Central memory CD8-positive, alpha-beta T cell (primary cell): ENCODE measurements at regions not wholly inside any gene's neighbourhood (a gene's known extent, or its start where the extent isn't known, plus 50 kb on each side); places are given as distances from the start of the nearest gene placed in this dataset.

Experiments used
- ATAC-seq: fragments of 150-1000 bp; cut with Tn5 transposase; replicated peaks from 2 replicates; pipeline ENCODE4 v1.10.0; 2022; ENCODE audit warnings: mild to moderate bottlenecking, moderate FRiP score, moderate number of reproducible peaks; ENCODE audit not compliant: poor library complexity, severe bottlenecking; ENCODE audit errors: extremely low read depth
- DNase-seq, 2 donors: peaks; one replicate each; pipeline ENCODE4 v3.0.0; 2021; ENCODE audit warnings: low spot score in 2 of 2
- H3K27ac Mint-ChIP-seq: one replicate; pipeline ENCODE4 v1.8.0; 2022; ENCODE audit warnings: low read depth, mild to moderate bottlenecking, moderate library complexity, mixed read lengths
- H3K27me3 Mint-ChIP-seq: one replicate; pipeline ENCODE4 v1.8.0; 2022; ENCODE audit warnings: mixed read lengths
- H3K36me3 Mint-ChIP-seq: one replicate; pipeline ENCODE4 v1.8.0; 2022; ENCODE audit warnings: mild to moderate bottlenecking, moderate library complexity, mixed read lengths; ENCODE audit not compliant: insufficient read depth
- H3K4me1 Mint-ChIP-seq: one replicate; pipeline ENCODE4 v1.8.0; 2022; ENCODE audit warnings: mixed read lengths
- H3K4me3 Mint-ChIP-seq: one replicate; pipeline ENCODE4 v1.8.0; 2022; ENCODE audit warnings: mild to moderate bottlenecking, moderate library complexity, mixed read lengths
- H3K9me3 Mint-ChIP-seq: one replicate; pipeline ENCODE4 v1.8.0; 2022; ENCODE audit warnings: mixed read lengths

DNA sequence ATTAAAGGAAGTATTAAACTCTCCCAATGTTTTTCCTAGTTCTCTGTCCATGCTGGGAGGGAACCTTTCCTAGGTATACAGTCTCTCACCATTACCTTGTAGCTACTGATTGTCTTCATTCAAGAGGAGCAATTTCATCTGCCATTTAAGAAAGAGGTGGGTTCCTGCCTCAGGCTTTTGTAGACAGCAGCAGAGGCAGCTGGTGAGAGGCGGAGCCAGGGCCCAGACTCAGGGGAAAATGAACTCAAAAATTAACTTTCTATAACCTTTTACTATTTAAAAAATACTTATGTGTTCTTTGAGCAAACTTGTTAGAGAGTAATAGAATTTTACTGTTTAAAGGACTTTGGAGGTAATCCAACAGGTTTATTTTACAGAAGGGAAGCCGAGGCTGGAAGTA, 133.0 kb downstream of the SNX19 start:
- H3K9me3 Mint-ChIP-seq: no peaks in the 10 kb centered on the region
- no peaks in the 10 kb centered on the region for H3K36me3 Mint-ChIP-seq
- H3K27ac Mint-ChIP-seq: no peak overlapping the region
- DNase-seq (no peak), ATAC-seq (no peak)
- no peak overlapping the region for H3K4me3 Mint-ChIP-seq
- H3K27me3 Mint-ChIP-seq: peaks cover 24% of the 10 kb centered on the region
- H3K4me1 Mint-ChIP-seq: no peaks in the 10 kb centered on the region

DNA sequence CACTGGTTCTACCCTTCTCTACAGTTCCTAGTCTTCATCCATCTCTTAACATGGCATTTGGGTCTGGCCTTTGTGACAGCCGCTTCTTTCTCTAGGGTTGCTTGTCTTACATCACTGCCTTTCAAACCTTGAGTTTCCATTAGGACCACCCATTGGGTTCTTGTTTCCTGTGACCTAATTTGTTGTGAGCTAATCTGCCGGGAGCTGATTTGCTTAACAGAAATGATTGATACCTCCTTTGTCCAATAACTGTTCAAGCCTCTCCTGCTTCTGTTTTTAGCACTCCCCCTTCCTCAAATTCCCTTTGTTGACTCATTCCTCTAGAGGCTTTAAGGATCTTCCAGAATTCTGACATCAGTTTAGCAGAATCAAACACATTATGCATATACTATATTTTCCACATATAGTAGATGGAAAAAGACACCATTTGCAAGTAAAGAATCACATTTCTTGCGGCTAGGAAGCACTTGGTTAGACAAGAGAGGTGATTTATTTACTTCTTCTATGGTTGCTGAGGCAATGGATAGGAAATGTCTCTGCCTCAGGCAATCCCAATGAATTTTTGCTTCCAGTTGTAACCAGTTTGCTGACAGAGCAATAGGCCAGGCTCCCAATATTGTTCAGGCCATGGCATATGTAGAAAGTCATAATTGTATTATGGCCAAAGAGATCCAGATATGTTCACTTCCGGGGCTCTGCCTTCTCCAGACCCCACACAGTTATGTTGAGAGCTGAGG, 130.7 kb downstream of the SNX19 start:
- Mint-ChIP-seq H3K27me3 (peaks cover 40% of the 10 kb centered on the region), H3K4me1 (no peaks in the 10 kb centered on the region), H3K4me3 (no peak overlapping the region), H3K27ac (no peak overlapping the region), H3K36me3 (no peaks in the 10 kb centered on the region), H3K9me3 (no peaks in the 10 kb centered on the region)
- DNase-seq (no peak), ATAC-seq (no peak)

DNA sequence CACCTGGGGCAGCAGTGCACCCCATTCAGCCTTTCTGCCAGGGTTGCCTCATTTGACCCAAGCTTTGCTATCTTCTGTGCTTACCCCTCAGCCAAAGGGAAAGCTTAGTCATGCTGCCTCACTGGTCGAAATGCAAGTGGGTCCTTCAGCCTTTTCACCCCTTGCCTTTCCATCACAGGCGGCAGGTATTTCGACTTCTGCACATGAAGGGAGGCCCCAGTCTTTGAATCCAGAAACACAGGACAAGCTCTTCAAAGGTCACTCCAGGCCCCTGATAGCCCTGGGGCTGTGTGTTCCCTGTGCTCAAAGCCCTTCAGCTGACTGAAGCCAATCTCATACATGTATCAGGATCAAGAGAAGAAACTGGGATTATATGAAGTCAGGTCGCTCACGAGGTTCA, 129.7 kb downstream of the SNX19 start:
- no peaks in the 10 kb centered on the region for H3K36me3 Mint-ChIP-seq
- H3K9me3 Mint-ChIP-seq: no peaks in the 10 kb centered on the region
- no peak overlapping the region for H3K4me3 Mint-ChIP-seq
- DNase-seq: no peak
- H3K27me3 Mint-ChIP-seq: peaks cover 50% of the 10 kb centered on the region
- no peak overlapping the region for H3K27ac Mint-ChIP-seq
- H3K4me1 Mint-ChIP-seq: no peaks in the 10 kb centered on the region
- no peak for ATAC-seq

DNA sequence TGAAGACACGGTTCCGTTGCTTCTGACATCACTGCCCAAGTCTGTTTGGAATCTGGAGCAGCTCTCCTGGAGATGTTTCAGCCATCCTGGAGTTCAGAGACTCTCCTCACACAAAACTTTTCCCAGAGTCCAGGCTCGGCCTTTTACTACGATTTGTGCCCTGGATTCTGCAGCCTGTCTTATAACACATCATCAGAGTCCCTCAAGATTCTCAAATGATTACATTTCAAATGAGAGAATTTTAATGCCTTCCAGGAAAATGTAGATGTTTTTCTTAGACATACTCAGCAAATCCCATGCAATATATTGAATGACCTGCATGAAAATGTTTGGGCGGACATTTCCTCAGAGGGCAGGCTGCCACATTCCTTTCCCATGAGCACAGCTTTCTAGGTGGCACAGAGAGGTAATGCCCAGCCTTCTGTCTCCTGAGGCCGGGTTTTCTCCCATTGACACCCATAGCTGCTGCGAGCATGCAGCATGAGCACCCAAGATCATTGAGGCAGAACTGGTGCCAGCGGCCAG, 129.1 kb downstream of the SNX19 start:
- H3K4me1 Mint-ChIP-seq: no peaks in the 10 kb centered on the region
- H3K9me3 Mint-ChIP-seq: no peaks in the 10 kb centered on the region
- ATAC-seq (no peak), DNase-seq (no peak)
- H3K4me3 Mint-ChIP-seq: no peak overlapping the region
- no peak overlapping the region for H3K27ac Mint-ChIP-seq
- peaks cover 56% of the 10 kb centered on the region for H3K27me3 Mint-ChIP-seq
- H3K36me3 Mint-ChIP-seq: no peaks in the 10 kb centered on the region

DNA sequence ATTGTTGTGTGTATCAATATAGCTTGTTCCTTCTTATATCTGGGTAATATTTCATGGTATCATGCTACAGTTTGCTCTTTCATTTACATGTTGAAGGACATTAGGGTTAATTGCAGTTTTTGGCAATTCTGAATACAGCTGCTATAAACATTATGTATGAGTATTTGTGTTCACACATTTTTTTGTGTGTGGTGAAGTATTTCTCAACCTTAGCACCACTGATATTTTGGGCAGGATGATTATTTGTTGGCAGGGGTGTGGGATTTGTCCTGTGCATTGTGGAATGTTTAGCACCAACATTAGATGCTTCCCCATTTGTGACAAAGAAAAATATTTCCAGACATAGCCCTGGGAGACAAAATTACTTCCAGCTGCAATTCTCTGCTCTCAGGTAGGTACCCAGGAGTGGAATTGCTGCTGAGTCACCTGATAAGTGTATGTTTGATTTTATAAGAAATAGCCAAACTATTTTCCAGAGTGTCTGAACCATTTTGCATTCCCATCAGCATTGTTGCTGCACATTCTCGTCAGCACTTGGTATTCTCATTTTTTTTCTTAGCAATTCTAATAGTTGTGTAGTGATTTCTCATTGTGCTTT, 128.2 kb downstream of the SNX19 start:
- Mint-ChIP-seq H3K36me3 (no peaks in the 10 kb centered on the region), H3K27ac (no peak overlapping the region), H3K4me1 (no peaks in the 10 kb centered on the region), H3K9me3 (no peaks in the 10 kb centered on the region), H3K4me3 (no peak overlapping the region), H3K27me3 (peaks cover 65% of the 10 kb centered on the region)
- DNase-seq: no peak
- ATAC-seq: no peak

DNA sequence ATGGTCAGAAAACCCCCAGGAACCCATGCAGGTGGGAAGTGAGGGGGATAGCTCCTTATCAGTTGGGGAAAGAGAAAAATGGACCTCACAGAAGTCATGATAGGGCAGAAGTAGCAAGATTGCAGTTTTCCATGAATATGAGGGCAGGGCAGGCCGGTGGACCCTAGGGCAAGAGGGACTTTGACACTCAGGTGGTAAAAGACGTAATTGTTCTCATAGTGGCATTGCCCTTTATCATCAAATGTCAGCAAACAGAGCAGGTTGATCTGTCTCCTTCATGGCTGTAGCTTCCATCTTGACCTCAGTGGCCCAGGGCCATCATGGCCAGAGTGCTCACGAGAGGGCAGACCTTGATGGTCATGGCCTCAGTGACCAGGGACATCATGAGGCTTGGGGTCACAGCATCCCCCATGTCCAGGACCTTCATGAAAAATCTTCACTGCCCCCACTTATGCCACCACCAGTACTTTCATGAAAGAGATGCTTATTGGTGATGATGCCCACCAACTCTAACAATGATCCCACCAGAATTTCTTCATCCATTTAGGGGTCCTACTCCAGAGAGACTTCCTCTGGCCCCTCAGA, 127.1 kb downstream of the SNX19 start:
- no peak overlapping the region for H3K27ac Mint-ChIP-seq
- no peaks in the 10 kb centered on the region for H3K9me3 Mint-ChIP-seq
- H3K4me3 Mint-ChIP-seq: no peak overlapping the region
- DNase-seq (no peak), ATAC-seq (no peak)
- no peaks in the 10 kb centered on the region for H3K4me1 Mint-ChIP-seq
- peaks cover 76% of the 10 kb centered on the region for H3K27me3 Mint-ChIP-seq
- no peaks in the 10 kb centered on the region for H3K36me3 Mint-ChIP-seq

DNA sequence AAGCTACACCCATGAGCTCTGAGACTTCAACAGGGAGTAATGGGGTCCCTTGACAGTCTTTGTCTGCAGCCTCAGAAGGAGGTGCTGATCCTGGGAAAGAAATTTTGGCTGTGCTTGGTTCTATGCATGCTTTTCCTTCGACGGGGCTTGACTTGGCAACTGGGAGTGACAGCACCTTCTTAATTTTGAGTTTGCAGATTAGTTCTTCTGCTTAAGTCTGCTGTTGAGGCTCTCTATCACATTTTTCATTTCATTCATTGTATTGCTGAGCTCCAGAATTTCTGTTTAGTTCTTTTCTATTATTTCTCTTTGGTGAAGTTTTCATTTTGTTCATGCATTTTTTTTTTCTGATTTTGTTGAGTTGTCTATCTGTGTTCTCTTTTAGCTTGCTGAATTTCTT, 125.6 kb downstream of the SNX19 start:
- DNase-seq (no peak), ATAC-seq (no peak)
- H3K9me3 Mint-ChIP-seq: no peaks in the 10 kb centered on the region
- no peak overlapping the region for H3K4me3 Mint-ChIP-seq
- H3K36me3 Mint-ChIP-seq: no peaks in the 10 kb centered on the region
- H3K27me3 Mint-ChIP-seq: peaks cover 82% of the 10 kb centered on the region
- H3K27ac Mint-ChIP-seq: no peak overlapping the region
- H3K4me1 Mint-ChIP-seq: no peaks in the 10 kb centered on the region

DNA sequence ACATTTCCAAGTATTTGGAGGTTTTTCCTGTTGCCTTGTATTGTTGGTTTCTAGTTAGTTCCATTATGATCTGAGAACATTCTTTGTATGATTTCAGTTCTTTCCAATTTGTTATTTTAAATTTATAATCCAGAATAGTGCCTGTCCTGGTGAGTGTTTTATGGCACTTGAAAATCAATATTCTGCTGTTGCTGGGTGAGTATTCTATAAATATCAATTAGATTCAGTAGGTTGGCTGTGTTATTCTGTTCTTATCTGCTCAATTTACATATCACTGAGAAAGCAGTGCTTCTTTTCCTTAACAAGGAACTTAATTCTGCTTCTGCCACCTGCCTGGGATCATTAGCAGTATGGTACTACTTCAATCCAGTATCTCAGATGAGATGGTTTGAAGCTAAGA, 123.5 kb downstream of the SNX19 start:
- H3K36me3 Mint-ChIP-seq: no peaks in the 10 kb centered on the region
- H3K9me3 Mint-ChIP-seq: no peaks in the 10 kb centered on the region
- DNase-seq (no peak), ATAC-seq (no peak)
- H3K4me1 Mint-ChIP-seq: no peaks in the 10 kb centered on the region
- H3K4me3 Mint-ChIP-seq: no peak overlapping the region
- H3K27me3 Mint-ChIP-seq: peaks cover 73% of the 10 kb centered on the region
- no peak overlapping the region for H3K27ac Mint-ChIP-seq

DNA sequence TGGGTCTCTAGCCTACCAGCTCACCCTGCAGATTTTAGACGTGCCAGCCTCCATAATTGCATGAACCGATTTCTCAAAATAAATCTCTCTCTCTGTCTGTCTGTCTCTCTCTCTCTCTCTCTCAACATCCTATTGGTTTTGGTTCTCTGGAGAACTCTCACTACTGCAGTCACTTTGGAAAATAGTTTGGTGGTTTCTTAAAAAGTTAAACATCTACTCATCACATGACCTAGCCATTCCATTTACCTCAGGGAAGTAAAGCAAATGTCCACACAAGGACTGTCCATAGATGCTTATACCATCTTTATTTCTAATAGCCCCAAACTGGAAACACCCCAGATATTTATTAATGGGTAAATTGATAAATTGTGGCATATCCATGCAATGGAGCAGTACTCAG, 119.5 kb downstream of the SNX19 start:
- no peaks in the 10 kb centered on the region for H3K4me1 Mint-ChIP-seq
- H3K27ac Mint-ChIP-seq: no peak overlapping the region
- ATAC-seq: no peak
- H3K27me3 Mint-ChIP-seq: peaks cover 39% of the 10 kb centered on the region
- no peaks in the 10 kb centered on the region for H3K36me3 Mint-ChIP-seq
- H3K4me3 Mint-ChIP-seq: no peak overlapping the region
- DNase-seq: no peak
- no peaks in the 10 kb centered on the region for H3K9me3 Mint-ChIP-seq

DNA sequence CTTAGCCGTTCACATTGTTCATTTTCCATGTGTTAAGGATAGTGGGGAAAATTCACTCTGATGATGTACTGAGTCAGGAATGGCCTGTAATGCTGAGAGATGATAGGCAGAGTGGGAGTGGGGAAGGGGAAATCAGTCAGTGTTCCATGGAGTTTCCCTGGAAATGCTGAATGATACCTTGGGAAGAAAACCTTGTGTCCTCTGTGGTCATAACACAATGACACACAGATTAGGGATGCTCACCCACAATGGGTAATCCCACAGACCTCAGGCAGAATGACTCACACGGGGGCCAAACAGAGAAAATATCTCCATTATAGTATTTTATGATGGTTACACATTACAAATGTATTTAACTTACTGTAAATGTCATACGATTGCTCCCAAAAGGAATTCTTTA, 118.0 kb downstream of the SNX19 start:
- no peak for DNase-seq
- no peak for ATAC-seq
- H3K27ac Mint-ChIP-seq: no peak overlapping the region
- no peaks in the 10 kb centered on the region for H3K4me1 Mint-ChIP-seq
- H3K9me3 Mint-ChIP-seq: no peaks in the 10 kb centered on the region
- H3K4me3 Mint-ChIP-seq: no peak overlapping the region
- H3K27me3 Mint-ChIP-seq: peaks cover 24% of the 10 kb centered on the region
- H3K36me3 Mint-ChIP-seq: no peaks in the 10 kb centered on the region

DNA sequence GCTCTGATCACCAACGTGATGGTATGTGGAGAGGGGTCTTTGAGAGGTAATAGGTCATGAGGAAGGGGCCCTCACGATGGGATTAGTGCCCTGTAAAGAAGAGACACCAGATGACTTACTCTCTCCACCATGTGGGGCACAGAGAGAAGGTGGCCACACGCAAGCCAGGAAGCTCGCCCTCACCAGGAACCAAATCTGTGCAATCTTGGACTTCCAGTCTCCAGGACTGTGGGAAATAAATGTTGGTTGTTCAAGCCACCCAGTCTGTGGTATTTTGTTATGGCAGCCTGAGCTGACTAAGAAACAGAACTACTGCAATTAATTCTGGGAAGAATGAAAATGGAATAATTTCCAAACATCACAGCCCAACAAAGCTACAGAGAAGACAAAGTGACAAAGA, 117.5 kb downstream of the SNX19 start:
- Mint-ChIP-seq H3K27me3 (peaks cover 19% of the 10 kb centered on the region), H3K9me3 (no peaks in the 10 kb centered on the region), H3K4me1 (no peaks in the 10 kb centered on the region), H3K27ac (no peak overlapping the region), H3K36me3 (no peaks in the 10 kb centered on the region), H3K4me3 (no peak overlapping the region)
- no peak for ATAC-seq
- no peak for DNase-seq

DNA sequence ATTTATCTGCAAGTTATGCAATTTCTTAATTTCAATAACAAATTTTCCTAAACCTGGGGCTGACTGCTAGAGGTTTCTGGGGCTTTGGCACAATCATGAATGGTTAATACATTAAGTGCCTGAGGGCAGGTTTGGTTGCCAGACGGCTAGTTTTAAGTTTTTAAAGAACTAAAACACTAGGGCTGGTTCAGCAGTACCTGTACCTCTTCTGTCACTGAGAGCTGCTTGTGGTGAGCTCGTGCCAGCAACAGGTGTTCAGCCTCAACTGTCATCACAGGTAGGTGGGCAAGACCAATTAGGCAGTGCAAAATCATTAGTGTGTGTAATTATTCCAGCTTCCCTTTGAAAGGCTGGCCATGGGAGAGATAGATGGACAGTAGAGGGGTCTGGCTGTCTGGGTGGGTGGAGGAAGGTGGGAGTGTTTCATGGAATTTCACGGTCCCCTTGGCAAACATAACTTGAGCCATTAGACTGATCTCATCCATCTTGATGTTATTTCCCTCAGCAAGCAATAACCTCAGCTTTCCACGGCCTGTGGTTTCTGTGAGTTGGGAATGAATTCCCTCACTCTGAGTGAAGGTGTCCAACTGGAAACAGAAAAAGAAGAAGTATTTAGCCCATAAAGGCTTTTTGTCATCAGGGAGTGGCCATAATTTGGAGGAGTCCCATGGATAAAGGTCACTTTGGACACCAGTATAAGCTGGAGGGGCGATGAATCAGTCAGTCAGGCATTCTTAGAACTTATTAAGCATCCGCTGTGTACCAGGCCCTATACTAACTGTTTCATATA, 114.8 kb downstream of the SNX19 start:
- Mint-ChIP-seq H3K36me3 (peaks cover 2% of the 10 kb centered on the region), H3K27me3 (peaks cover 17% of the 10 kb centered on the region), H3K9me3 (no peaks in the 10 kb centered on the region), H3K4me1 (no peaks in the 10 kb centered on the region), H3K4me3 (no peak overlapping the region), H3K27ac (no peak overlapping the region)
- ATAC-seq: no peak
- DNase-seq: no peak
